ENCODE measurements at regions not wholly inside any gene's neighbourhood (a gene's known extent, or its start where the extent isn't known, plus 50 kb on each side); places are given as distances from the start of the nearest gene placed in this dataset.

DNA sequence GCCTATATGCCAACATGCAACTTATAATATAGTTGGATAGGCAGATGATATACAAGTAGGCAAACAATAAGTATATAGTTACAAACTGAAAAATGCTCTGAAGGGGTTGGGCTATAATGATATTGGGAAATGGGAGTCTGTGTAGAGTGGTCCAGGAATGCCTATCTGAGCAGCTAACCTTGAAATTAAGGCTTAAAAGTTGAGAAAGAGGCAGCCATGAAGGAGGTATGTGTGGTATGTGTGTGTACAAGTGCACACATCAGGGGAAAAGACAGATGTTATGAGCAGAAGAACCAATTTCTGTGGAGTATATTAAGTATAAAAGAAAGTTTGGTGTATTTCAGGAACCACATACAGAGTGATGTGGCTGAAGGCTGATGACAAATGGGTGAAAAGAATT is 154.9 kb upstream of the PAPPA start:
- Histone ChIP-seq H3K4me1 (ENCODE audit: insufficient read depth, low read length) (no peaks in the 10 kb centered on the region), H3K4me3 (ENCODE audit: low read depth in 1 of 2, low read length in 2 of 2) (no peak overlapping the region), H3K27me3 (ENCODE audit: control insufficient read depth in 1 of 2, insufficient read depth in 2 of 2, low read length in 2 of 2) (no peaks in the 10 kb centered on the region), H3K9me3 (ENCODE audit: low read length) (no peaks in the 10 kb centered on the region), H3K36me3 (ENCODE audit: insufficient read depth, low read length) (no peaks in the 10 kb centered on the region), H3K27ac (ENCODE audit: low read depth, low read length) (no peak overlapping the region), H3K9ac (ENCODE audit: low read length) (no peak overlapping the region)

DNA sequence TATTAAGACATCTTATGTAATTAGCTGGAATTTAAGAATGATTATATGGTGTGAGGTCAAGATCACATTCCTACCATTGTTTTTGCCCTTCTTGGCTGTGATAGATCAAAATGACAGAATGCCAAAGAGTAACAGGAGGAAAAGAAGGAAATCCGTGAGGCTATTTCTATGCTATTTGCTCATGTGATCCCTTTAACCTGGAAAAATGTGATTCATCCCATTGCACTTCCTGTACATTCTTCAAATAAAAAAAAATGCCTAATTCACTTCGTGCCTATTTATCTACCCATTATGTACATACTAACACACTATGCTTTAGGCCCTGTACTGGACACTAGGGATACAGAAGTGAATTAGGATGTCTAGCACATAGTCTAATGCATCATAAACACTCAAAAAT is 154.1 kb upstream of the PAPPA start:
- Histone ChIP-seq H3K4me1 (ENCODE audit: insufficient read depth, low read length) (no peaks in the 10 kb centered on the region), H3K9ac (ENCODE audit: low read length) (no peak overlapping the region), H3K27ac (ENCODE audit: low read depth, low read length) (no peak overlapping the region), H3K36me3 (ENCODE audit: insufficient read depth, low read length) (no peaks in the 10 kb centered on the region), H3K9me3 (ENCODE audit: low read length) (no peaks in the 10 kb centered on the region), H3K4me3 (ENCODE audit: low read depth in 1 of 2, low read length in 2 of 2) (no peak overlapping the region), H3K27me3 (ENCODE audit: control insufficient read depth in 1 of 2, insufficient read depth in 2 of 2, low read length in 2 of 2) (no peaks in the 10 kb centered on the region)

DNA sequence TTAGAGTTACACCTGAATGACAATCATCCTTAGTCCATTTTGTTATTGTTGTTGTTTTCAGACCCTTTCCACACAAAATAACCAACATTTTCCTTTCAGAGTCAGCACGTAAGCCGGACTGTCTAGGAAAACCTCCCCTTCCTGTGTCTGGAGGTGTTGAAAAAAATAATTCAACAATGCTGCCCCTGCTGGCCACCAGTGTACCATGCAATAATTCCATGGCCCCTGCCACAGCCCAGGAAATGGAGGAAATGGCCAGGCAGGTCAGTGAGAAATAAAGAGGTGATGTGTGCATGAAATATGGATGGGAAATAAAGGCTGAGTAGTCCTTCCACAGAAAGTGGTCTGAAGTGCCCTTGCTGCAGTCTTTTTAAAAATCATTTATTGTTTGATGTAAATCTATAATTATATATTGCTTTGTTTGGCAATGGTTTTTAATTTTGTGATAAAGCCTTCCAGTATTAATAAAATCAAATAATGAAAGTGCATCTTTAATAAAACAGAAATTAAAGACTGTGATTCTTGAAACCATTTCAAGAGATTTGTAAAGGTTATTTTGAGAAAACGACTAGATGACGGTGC is 152.8 kb upstream of the PAPPA start:
- H3K4me1 ChIP-seq (ENCODE audit: insufficient read depth, low read length), result no peaks in the 10 kb centered on the region
- no peak overlapping the region for H3K4me3 ChIP-seq (ENCODE audit: low read depth in 1 of 2, low read length in 2 of 2)
- no peaks in the 10 kb centered on the region for H3K27me3 ChIP-seq (ENCODE audit: control insufficient read depth in 1 of 2, insufficient read depth in 2 of 2, low read length in 2 of 2)
- no peaks in the 10 kb centered on the region for H3K36me3 ChIP-seq (ENCODE audit: insufficient read depth, low read length)
- no peaks in the 10 kb centered on the region for H3K9me3 ChIP-seq (ENCODE audit: low read length)
- no peak overlapping the region for H3K27ac ChIP-seq (ENCODE audit: low read depth, low read length)
- no peak overlapping the region for H3K9ac ChIP-seq (ENCODE audit: low read length)

DNA sequence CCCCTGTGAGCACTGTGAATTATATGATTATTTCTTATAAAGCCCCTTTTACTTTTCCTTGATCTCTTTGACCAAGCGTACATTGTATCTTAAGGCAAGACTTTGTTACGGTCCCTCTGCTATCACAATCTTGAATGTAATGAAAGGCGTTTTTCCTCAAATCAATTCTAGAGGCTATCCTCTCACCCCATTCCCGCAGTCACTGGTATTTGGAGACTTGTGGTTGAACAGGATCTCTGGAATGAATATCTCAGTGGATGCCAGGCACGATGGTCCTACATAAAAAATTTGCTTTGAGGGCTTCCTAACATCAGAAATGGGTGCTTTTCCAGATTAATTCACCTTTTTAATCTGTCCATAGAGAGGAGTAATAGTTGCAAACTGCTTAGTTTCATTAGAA is 151.4 kb upstream of the PAPPA start:
- H3K27ac ChIP-seq (ENCODE audit: low read depth, low read length), result no peak overlapping the region
- no peaks in the 10 kb centered on the region for H3K36me3 ChIP-seq (ENCODE audit: insufficient read depth, low read length)
- H3K27me3 ChIP-seq (ENCODE audit: control insufficient read depth in 1 of 2, insufficient read depth in 2 of 2, low read length in 2 of 2), result no peaks in the 10 kb centered on the region
- no peaks in the 10 kb centered on the region for H3K9me3 ChIP-seq (ENCODE audit: low read length)
- H3K9ac ChIP-seq (ENCODE audit: low read length), result no peak overlapping the region
- no peak overlapping the region for H3K4me3 ChIP-seq (ENCODE audit: low read depth in 1 of 2, low read length in 2 of 2)
- no peaks in the 10 kb centered on the region for H3K4me1 ChIP-seq (ENCODE audit: insufficient read depth, low read length)

DNA sequence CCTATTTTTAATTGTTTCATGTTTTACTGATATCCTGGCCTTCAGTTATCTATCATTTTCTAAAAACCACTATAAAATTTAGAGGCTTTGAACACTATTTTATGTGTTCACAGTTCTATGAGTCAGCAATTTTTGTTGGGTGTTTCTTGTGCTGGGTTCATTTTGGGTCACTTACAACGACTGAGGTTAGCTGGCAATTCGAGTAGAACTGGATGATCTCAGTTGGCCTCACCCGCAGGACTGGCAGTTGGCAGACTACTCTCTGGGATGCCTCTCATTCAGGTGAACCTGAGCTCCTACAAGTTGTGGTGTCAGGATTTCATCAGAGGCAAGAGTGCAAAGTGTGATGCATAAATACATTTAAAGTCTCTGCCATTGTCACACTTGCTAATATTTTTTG is 151.0 kb upstream of the PAPPA start:
- no peaks in the 10 kb centered on the region for H3K36me3 ChIP-seq (ENCODE audit: insufficient read depth, low read length)
- H3K9me3 ChIP-seq (ENCODE audit: low read length), result no peaks in the 10 kb centered on the region
- H3K4me1 ChIP-seq (ENCODE audit: insufficient read depth, low read length), result no peaks in the 10 kb centered on the region
- H3K27ac ChIP-seq (ENCODE audit: low read depth, low read length), result no peak overlapping the region
- H3K4me3 ChIP-seq (ENCODE audit: low read depth in 1 of 2, low read length in 2 of 2), result no peak overlapping the region
- no peaks in the 10 kb centered on the region for H3K27me3 ChIP-seq (ENCODE audit: control insufficient read depth in 1 of 2, insufficient read depth in 2 of 2, low read length in 2 of 2)
- H3K9ac ChIP-seq (ENCODE audit: low read length), result no peak overlapping the region

DNA sequence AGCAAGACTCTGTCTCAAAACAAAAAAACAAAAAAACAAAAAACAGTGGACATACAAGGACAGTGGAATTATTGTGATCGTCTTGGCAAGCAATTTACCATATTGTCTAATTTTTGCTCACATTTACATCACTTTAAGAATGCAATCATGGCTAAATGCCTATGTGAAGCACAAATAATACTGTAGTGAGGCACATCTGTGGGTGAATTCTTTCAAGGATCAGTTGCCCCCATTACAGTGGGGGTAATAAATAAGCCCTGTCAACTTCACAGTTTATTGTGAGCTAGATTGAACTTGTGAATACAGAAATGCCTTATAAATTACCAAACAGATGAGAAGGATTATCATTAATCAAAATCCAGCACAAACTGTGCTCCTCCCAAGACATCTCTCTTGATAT is 150.2 kb upstream of the PAPPA start:
- Histone ChIP-seq H3K27me3 (ENCODE audit: control insufficient read depth in 1 of 2, insufficient read depth in 2 of 2, low read length in 2 of 2) (no peaks in the 10 kb centered on the region), H3K4me3 (ENCODE audit: low read depth in 1 of 2, low read length in 2 of 2) (no peak overlapping the region), H3K9me3 (ENCODE audit: low read length) (no peaks in the 10 kb centered on the region), H3K36me3 (ENCODE audit: insufficient read depth, low read length) (no peaks in the 10 kb centered on the region), H3K4me1 (ENCODE audit: insufficient read depth, low read length) (no peaks in the 10 kb centered on the region), H3K9ac (ENCODE audit: low read length) (no peak overlapping the region), H3K27ac (ENCODE audit: low read depth, low read length) (no peak overlapping the region)

DNA sequence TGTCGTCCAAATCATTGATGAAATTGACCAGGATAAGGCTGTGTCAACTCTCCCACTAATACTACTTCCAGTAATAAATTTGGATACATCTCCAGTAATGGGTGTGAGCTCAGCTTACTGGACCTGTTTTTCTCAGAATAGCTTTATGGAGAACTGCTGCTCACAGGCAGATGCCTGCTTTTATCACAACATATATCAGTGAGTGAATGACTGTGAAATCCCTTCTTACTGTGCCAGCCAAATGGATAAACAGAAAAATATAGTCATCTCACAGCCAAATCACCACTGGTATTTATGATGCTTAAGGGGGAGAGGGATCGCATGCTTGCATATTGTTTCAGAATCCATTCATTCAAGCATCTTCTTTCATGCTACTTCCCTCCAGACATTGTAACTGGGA is 148.4 kb upstream of the PAPPA start:
- no peak overlapping the region for H3K9ac ChIP-seq (ENCODE audit: low read length)
- no peaks in the 10 kb centered on the region for H3K36me3 ChIP-seq (ENCODE audit: insufficient read depth, low read length)
- H3K9me3 ChIP-seq (ENCODE audit: low read length), result no peaks in the 10 kb centered on the region
- no peaks in the 10 kb centered on the region for H3K27me3 ChIP-seq (ENCODE audit: control insufficient read depth in 1 of 2, insufficient read depth in 2 of 2, low read length in 2 of 2)
- no peaks in the 10 kb centered on the region for H3K4me1 ChIP-seq (ENCODE audit: insufficient read depth, low read length)
- no peak overlapping the region for H3K27ac ChIP-seq (ENCODE audit: low read depth, low read length)
- H3K4me3 ChIP-seq (ENCODE audit: low read depth in 1 of 2, low read length in 2 of 2), result no peak overlapping the region

DNA sequence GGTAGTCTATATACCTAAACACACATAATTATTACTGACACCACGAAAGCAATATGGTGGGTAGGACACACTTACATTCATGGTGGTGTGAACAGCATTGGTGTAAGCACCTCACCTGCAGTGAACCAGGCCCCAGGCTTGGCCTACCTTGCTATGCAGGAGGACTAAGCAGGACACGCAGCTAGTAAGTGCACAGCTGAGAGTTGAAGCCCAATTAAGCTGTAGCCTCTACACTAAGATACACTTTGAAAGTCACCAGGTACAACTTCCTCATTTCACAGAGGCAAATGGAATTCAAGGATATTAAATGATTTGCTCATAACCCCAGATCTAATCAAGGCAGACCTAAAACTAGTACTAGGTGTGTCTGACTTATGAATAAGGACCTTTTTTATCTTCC is 145.8 kb upstream of the PAPPA start:
- no peak overlapping the region for H3K4me3 ChIP-seq (ENCODE audit: low read depth in 1 of 2, low read length in 2 of 2)
- no peaks in the 10 kb centered on the region for H3K36me3 ChIP-seq (ENCODE audit: insufficient read depth, low read length)
- no peaks in the 10 kb centered on the region for H3K27me3 ChIP-seq (ENCODE audit: control insufficient read depth in 1 of 2, insufficient read depth in 2 of 2, low read length in 2 of 2)
- no peak overlapping the region for H3K9ac ChIP-seq (ENCODE audit: low read length)
- H3K9me3 ChIP-seq (ENCODE audit: low read length), result no peaks in the 10 kb centered on the region
- no peaks in the 10 kb centered on the region for H3K4me1 ChIP-seq (ENCODE audit: insufficient read depth, low read length)
- H3K27ac ChIP-seq (ENCODE audit: low read depth, low read length), result no peak overlapping the region

DNA sequence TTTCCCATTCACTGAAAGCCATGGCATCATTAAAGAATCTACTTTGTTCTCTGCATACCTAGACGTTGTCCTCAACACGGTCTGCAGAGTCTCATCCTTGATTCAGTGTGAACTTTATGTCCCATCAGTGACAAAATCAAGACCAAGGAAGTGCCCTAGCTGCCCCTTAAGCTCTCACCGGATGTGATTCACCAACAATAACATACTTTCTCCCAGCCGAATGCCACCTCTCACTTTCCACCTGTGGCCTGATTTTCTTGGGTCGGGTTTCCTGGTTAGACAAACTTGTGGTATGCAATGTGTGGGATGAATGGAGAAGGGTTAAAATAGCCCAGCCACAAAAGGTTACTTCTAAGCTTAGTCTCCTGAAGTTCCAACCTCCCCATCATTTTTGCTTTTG is 145.3 kb upstream of the PAPPA start:
- Histone ChIP-seq H3K27me3 (ENCODE audit: control insufficient read depth in 1 of 2, insufficient read depth in 2 of 2, low read length in 2 of 2) (no peaks in the 10 kb centered on the region), H3K36me3 (ENCODE audit: insufficient read depth, low read length) (no peaks in the 10 kb centered on the region), H3K4me1 (ENCODE audit: insufficient read depth, low read length) (no peaks in the 10 kb centered on the region), H3K27ac (ENCODE audit: low read depth, low read length) (no peak overlapping the region), H3K9ac (ENCODE audit: low read length) (no peak overlapping the region), H3K9me3 (ENCODE audit: low read length) (no peaks in the 10 kb centered on the region), H3K4me3 (ENCODE audit: low read depth in 1 of 2, low read length in 2 of 2) (no peak overlapping the region)

DNA sequence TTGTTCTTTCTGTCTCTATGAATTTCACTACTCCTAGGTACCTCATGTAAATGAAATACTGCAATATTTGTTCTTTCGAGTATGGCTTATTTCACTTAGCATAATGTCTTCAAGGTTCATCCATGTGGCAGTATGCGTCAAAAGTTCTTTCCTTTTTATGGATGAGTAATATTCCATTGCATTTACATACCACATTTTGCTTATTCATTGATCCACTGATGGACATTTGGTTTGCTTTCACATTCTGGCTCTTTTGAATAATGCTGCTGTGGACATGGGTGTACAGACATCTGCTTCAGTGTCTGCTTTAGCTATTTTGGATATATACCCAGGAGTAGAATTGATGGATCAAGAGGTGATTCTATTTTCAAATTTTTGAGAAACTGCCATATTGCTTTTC is 144.2 kb upstream of the PAPPA start:
- no peak overlapping the region for H3K9ac ChIP-seq (ENCODE audit: low read length)
- H3K4me1 ChIP-seq (ENCODE audit: insufficient read depth, low read length), result no peaks in the 10 kb centered on the region
- H3K4me3 ChIP-seq (ENCODE audit: low read depth in 1 of 2, low read length in 2 of 2), result no peak overlapping the region
- H3K9me3 ChIP-seq (ENCODE audit: low read length), result no peaks in the 10 kb centered on the region
- H3K27ac ChIP-seq (ENCODE audit: low read depth, low read length), result no peak overlapping the region
- H3K36me3 ChIP-seq (ENCODE audit: insufficient read depth, low read length), result no peaks in the 10 kb centered on the region
- no peaks in the 10 kb centered on the region for H3K27me3 ChIP-seq (ENCODE audit: control insufficient read depth in 1 of 2, insufficient read depth in 2 of 2, low read length in 2 of 2)

DNA sequence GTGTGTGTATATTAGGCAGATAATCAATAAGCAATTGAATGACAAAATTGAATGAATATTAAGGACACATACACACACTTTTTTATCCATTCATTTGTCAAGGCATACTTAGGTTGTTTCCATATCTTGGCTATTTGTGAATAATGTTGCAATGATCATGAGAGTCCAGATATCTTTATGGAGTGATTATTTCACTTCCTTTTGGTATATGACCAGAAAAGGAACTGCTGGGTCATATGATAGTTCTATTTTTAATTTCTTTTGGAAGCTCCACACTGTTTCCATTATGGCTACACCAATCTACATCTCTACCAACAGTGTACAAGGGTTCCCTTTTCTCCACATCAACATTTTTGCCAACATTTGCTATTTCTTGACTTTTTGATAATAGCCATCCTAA is 137.7 kb upstream of the PAPPA start:
- Histone ChIP-seq H3K27ac (ENCODE audit: low read depth, low read length) (no peak overlapping the region), H3K9me3 (ENCODE audit: low read length) (no peaks in the 10 kb centered on the region), H3K27me3 (ENCODE audit: control insufficient read depth in 1 of 2, insufficient read depth in 2 of 2, low read length in 2 of 2) (no peaks in the 10 kb centered on the region), H3K36me3 (ENCODE audit: insufficient read depth, low read length) (no peaks in the 10 kb centered on the region), H3K4me3 (ENCODE audit: low read depth in 1 of 2, low read length in 2 of 2) (no peak overlapping the region), H3K4me1 (ENCODE audit: insufficient read depth, low read length) (no peaks in the 10 kb centered on the region), H3K9ac (ENCODE audit: low read length) (no peak overlapping the region)

DNA sequence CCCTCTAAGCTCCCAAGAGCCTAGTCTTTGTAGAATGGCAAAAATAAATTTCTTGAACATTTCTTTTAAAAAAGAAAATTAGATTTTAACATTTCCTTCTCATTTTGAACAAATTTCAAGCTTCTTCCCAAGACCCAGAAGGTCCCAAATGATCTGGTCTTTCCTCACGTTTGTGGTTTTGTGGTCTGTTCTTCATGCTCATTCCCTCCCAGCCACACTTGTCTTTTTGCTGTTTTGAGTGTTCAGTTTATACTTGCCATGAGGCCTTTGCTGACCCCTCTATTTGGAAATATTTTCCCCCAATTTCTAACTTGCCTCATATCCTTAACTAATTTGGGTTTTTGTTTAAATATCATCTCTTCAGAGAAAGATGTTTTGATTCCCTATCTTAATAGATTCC is 133.4 kb upstream of the PAPPA start:
- H3K9ac ChIP-seq (ENCODE audit: low read length), result no peak overlapping the region
- no peaks in the 10 kb centered on the region for H3K9me3 ChIP-seq (ENCODE audit: low read length)
- no peak overlapping the region for H3K27ac ChIP-seq (ENCODE audit: low read depth, low read length)
- H3K36me3 ChIP-seq (ENCODE audit: insufficient read depth, low read length), result no peaks in the 10 kb centered on the region
- no peaks in the 10 kb centered on the region for H3K4me1 ChIP-seq (ENCODE audit: insufficient read depth, low read length)
- H3K27me3 ChIP-seq (ENCODE audit: control insufficient read depth in 1 of 2, insufficient read depth in 2 of 2, low read length in 2 of 2), result no peaks in the 10 kb centered on the region
- H3K4me3 ChIP-seq (ENCODE audit: low read depth in 1 of 2, low read length in 2 of 2), result no peak overlapping the region

All from muscle layer of colon (tissue), 2 donors.